ENCODE measurements at regions not wholly inside any gene's neighbourhood (a gene's known extent, or its start where the extent isn't known, plus 50 kb on each side); places are given as distances from the start of the nearest gene placed in this dataset.

DNA sequence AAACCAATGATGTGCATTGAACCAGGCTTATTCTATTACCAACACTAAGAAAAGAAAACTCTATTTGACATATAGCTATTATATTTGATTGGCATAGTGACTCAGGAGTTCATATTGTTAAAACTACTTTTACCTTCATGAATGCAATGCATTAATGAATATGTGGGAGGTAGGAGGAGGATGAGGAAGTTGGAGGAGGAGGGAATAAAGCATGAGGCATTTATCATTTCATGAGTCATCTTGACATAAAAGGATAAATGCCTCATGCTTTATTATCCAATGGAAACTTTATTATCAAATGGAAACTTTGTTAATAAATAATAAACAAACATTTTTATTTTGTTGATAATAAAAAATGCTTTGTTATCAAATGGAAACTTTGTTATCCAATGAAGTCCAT is 116.5 kb downstream of the SPRY2 start:
- TF ChIP-seq POLR2AphosphoS5 (IDR thresholded peaks at IDR 0.05) (no peak), POLR2A (IDR thresholded peaks at IDR 0.05) (no peak)
- TF ChIP-seq, protein P1, sequence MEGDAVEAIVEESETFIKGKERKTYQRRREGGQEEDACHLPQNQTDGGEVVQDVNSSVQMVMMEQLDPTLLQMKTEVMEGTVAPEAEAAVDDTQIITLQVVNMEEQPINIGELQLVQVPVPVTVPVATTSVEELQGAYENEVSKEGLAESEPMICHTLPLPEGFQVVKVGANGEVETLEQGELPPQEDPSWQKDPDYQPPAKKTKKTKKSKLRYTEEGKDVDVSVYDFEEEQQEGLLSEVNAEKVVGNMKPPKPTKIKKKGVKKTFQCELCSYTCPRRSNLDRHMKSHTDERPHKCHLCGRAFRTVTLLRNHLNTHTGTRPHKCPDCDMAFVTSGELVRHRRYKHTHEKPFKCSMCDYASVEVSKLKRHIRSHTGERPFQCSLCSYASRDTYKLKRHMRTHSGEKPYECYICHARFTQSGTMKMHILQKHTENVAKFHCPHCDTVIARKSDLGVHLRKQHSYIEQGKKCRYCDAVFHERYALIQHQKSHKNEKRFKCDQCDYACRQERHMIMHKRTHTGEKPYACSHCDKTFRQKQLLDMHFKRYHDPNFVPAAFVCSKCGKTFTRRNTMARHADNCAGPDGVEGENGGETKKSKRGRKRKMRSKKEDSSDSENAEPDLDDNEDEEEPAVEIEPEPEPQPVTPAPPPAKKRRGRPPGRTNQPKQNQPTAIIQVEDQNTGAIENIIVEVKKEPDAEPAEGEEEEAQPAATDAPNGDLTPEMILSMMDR (IDR thresholded peaks at IDR 0.05) = no peak

All from prostate gland (tissue), 2 donors.